Central memory CD4-positive, alpha-beta T cell (primary cell): ENCODE measurements at regions not wholly inside any gene's neighbourhood (a gene's known extent, or its start where the extent isn't known, plus 50 kb on each side); places are given as distances from the start of the nearest gene placed in this dataset.
"Not testable (repeated sequence)": the region's sequence is repeated elsewhere in the genome, so short reads cannot be mapped to it uniquely, and the experiment has no call there.

Experiments
- DNase-seq: peaks from one replicate; pipeline ENCODE4 v3.0.0; 2022

DNA sequence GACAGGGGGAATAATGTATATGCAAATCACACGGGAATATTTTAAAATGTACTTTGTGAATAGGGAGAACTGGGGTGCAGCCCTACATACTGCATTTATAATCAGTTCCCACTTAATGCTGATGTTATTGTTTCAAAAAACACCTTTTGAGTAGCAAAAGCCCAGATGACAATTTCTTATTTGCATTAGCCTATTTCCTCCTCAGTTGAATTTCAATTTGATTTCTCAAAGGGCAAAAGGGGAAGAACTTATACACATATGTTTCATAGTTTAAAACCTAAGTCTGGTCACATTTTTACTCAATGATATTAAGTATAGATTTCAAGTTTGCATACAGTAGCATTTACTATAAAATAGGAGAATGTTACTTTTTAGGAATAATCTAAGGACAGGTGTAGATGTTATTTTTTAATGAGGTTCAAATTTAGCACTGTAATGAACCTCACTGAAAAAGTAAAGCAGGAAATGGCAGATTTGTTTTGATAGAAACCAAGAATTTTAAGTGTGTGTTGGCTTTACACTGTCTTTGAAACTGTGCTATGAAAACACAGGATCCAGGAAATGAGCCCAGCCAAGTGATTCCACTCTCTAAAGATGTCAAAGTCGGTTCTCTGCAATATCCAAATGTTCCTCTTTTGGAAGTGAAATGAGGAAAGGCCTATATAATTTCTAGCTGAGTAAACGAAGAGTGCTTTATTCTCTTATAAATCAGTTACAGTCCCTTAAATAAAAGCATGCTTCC lies 367.4 kb downstream of the BTG1 start:
- no peak for DNase-seq

DNA sequence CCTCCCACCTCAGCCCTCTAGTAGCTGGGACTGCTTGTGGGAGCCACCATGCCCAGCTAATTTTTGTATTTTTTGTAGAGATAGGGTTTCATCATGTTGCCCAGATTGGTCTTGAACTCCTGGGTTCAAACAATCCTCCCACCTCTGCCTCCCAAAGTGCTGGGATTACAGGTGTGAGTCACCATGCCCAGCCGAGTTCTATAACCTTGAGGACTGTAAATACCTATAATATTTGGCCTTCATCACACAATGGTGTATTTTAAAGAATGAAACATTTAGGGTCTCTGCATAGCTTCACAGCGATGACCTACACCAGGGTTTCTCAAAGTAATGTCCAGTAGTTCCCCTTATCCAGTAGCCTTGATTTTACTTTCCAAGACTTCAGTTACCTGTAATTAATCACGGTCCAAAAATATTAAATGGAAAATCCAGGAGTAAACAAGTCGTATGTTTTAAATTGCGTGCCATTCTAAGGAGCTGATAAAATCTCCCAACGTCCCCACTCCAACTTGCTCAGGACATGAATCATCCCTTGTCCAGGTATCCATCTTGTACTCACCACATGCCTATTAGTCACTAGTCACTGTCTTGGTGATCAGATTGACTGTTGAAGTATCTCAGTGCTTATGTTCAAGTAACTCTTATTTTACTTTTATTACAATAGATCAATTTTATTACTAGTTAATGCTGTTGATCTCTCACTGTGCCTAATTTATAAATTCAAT lies 368.2 kb downstream of the BTG1 start:
- no peak for DNase-seq

GRCh38 chr12:91774434-91774921 lies 371.2 kb downstream of the BTG1 start:
- DNase-seq: no peak

DNA sequence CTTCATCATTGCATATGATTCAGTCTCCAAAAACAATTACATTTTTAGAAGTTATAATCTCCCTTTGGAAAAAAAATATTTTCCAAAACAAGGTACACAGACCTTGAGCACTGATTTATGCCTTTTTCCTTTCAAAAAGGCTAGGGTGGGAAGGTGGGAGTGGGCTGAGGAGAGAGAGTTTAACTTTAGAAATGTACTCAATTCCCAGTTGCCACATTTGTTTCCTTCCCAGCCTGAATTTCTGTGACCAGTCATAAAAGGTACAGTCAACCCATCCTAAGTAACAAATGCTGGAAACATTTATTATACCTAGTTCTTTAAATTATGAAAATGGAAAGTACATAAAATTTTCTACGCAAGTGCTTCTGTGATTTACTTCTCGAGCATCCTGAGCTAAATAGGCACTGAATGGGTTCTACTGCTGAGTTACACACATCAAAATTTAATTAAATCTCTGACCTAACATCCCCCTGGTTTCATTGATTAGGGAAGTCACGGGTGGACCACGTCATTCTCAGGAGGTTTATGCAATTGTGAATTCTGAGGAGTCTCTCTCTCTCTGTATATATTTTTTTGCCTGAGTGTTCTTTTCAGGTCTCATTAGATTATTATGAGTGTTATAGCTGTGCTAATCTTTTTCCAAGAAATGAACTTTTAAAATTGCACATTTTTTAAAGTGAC lies 371.8 kb downstream of the BTG1 start:
- no peak for DNase-seq

- DNase-seq: no peak
Measured at GRCh38 chr12:91772411-91772810, 373.2 kb downstream of the BTG1 start.

- DNase-seq: no peak
Measured at GRCh38 chr12:91769736-91770135, 375.9 kb downstream of the BTG1 start.

- no peak for DNase-seq
Measured at GRCh38 chr12:91767237-91767636, 378.4 kb downstream of the BTG1 start.

- no peak for DNase-seq
Measured at GRCh38 chr12:91766454-91766853, 379.2 kb downstream of the BTG1 start.

GRCh38 chr12:91763654-91764370 lies 381.8 kb downstream of the BTG1 start:
- no peak for DNase-seq

GRCh38 chr12:91753649-91754048 lies 392.0 kb downstream of the BTG1 start:
- no peak for DNase-seq

- no peak for DNase-seq
Measured at GRCh38 chr12:91746976-91747375, 398.7 kb downstream of the BTG1 start.

GRCh38 chr12:91744597-91744996 lies 401.0 kb downstream of the BTG1 start:
- no peak for DNase-seq

GRCh38 chr12:91743704-91744321 lies 401.8 kb downstream of the BTG1 start:
- DNase-seq: no peak

DNA sequence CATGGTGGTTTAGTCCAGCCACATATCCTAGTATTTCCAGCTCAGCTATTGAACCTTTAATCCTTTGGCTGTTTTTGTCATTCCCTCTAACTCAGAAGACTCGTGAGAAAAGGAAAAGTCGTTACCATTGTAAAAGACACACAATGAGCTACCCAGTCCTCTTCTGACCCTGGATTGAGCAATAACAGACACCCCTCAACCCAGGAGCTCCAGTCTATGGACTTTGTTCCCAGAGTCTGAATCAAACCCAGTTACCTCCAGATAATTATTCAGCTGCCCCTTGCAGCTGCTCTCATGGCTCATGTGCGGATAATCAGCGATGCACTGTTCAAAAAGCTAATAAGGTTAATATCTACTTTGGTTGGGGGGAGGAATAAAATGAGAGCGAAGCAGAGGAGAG lies 402.4 kb downstream of the BTG1 start:
- no peak for DNase-seq

- DNase-seq: no peak
Measured at GRCh38 chr12:91741932-91742331, 403.7 kb downstream of the BTG1 start.

DNA sequence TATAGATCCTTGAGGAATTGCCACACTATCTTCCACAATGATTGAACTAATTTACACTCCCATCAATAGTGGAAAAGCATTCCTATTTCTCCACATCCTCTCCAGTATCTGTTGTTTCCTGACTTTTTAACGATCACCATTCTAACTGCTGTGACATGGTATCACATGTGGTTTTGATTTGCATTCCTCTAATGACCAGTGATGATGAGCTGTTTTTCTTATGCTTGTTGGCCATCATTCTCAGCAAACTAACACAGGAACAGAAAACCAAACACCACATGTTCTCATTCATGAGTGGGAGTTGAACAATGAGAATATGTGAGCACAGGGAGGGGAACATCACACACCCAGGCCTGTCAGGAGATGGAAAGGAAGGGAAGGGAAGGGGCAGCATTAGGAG lies 411.8 kb downstream of the BTG1 start:
- DNase-seq: not testable (repeated sequence)

DNA sequence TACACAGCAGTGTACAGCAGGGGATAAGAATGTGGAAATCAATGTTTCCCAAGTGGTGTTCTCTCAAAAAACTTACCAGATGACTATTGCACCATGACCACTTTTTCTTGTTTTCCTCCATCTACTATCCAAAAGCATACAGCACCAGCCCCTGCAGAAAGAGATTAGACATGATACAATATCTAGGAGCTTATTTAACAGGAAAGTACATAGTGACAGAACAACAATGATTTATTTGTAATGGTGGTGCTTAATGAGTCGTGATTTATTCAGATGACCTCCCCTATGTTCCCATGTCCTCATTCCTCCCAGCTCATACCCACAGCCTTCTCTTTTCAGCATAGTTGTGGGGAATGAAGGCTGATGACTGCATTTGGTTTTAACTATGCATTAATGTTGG lies 413.6 kb downstream of the BTG1 start:
- DNase-seq: no peak

DNA sequence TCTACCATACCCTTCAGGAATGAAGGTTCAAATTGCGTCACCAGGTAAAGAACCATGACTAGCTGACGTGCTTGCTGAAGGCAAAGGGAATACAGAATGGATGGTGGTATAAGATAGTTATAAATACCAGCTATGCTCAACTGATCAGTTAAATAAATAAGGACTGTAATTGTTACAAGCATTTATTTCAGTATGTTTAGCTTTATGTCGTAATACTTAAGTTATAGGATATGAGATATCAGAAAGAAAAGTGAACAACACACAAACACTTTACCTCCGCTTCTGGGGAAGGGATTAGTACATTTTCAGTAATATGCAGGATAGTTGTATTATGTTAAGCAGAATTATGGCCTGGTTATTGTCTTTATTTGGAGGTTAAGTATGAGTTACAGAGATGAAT lies 416.1 kb downstream of the BTG1 start:
- DNase-seq: no peak

DNA sequence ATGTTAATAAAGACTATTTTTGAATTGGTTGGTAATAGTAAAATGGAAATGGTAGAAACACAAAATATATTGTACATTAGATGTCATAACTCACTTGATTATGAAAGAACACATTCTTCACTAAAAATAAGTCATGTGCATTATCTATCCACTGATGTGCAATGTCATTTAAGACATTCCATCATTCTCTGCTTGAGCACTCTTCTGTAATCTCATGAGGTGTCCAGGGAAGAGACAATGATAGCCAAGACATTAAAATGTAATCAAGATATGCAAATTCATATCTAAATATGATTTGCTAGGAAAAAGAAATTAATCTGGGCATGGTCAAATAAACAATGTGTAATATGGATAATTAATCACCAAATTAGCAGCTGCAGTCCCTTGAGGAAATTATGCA lies 422.5 kb downstream of the BTG1 start:
- no peak for DNase-seq

- no peak for DNase-seq
Measured at GRCh38 chr12:91722072-91722471, 423.6 kb downstream of the BTG1 start.

- DNase-seq: no peak
Measured at GRCh38 chr12:91721023-91721422, 424.6 kb downstream of the BTG1 start.

- no peak for DNase-seq
Measured at GRCh38 chr12:91718326-91718725, 427.3 kb downstream of the BTG1 start.

DNA sequence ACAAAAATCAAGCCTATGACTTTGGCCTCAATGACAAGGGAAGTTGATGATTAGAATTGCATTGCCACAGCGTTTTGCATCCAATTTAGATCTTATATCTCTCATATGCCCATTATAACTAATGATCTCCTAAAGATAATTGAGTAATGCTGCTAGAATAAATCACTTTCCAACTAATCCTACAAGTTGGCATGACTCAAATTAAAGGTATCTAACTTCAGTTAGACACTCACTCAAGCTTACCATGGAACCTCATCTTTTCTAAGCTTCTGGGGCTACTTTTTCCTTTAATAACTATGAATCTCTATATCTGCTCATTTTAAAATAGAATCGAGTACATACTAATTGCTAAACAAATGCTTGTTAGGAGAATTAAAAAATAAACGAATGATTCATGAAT lies 427.8 kb downstream of the BTG1 start:
- DNase-seq: no peak
